K562 (cell line): ENCODE measurements at regions not wholly inside any gene's neighbourhood (a gene's known extent, or its start where the extent isn't known, plus 50 kb on each side); places are given as distances from the start of the nearest gene placed in this dataset.

Source experiments
- ATAC-seq: fragments of 200-7000 bp; cut with Tn5 transposase; 3 replicates; pipeline ENCODE4 v1.9.1; 2020; ENCODE audit warnings: moderate library complexity
- BruUV-seq: library from RNA; stranded (reverse); fragments of 400-500 nt; replicated peaks from 2 replicates; lab custom pipeline; 2021; lab: Mats Ljungman, UMichigan
- CTCF ChIA-PET: fragments of 300-600 bp; formaldehyde crosslinking; extraction: SDS; loops from one replicate; lab custom pipeline; 2021; ENCODE audit warnings: low intra/inter-chr PET ratio; lab: Yijun Ruan, JAX
- POLR2A ChIA-PET: fragments of 300-600, 350-650 bp; sonication (Branson Sonifier 250); formaldehyde crosslinking; extraction: SDS; loops from one replicate; lab custom pipeline; 2021; ENCODE audit warnings: antibody characterized with exemption, inconsistent platforms; lab: Yijun Ruan, JAX
- DNase-seq, 4 experiments: peaks; one replicate each; pipeline versions ENCODE4 v3.0.0 to v3.0.0-alpha.2; 2011 to 2018; ENCODE audit warnings: low spot score in 3 of 4, mixed read lengths in 3 of 4; ENCODE audit errors: extremely low read depth in 1 of 4
- FAIRE-seq: peaks from 2 replicates; lab custom pipeline; 2011; peaks lifted over from hg19 to GRCh38; lab: Jason Lieb, UNC
- H2AFZ ChIP-seq: 2 replicates; pipeline ENCODE4 v1.6.0; 2011; ENCODE audit warnings: low read depth, low read length, control low read depth, inconsistent platforms
- H3K27ac ChIP-seq: fragments of 200-600 bp; 3 replicates; pipeline ENCODE4 v1.8.0; 2011; ENCODE audit warnings: low read depth, mild to moderate bottlenecking, control low read depth, inconsistent platforms, low read length, moderate library complexity, mixed read lengths; ENCODE audit errors: extremely low read depth
- H3K27me3 ChIP-seq, 2 experiments: fragments of 300-600 bp in 1 of 2; 2 replicates in 1 of 2; 3 replicates in 1 of 2; pipeline versions ENCODE4 v1.6.0 to v1.8.0; 2011; ENCODE audit warnings: inconsistent platforms in 2 of 2, low read length in 2 of 2, mild to moderate bottlenecking in 1 of 2, mixed read lengths in 1 of 2, moderate library complexity in 1 of 2; ENCODE audit not compliant: control insufficient read depth in 2 of 2, insufficient read depth in 2 of 2
- H3K36me3 ChIP-seq: fragments of 300-600 bp; 3 replicates; pipeline ENCODE4 v1.8.0; 2011; ENCODE audit warnings: mild to moderate bottlenecking, low read length, inconsistent platforms; ENCODE audit not compliant: control insufficient read depth, insufficient read depth
- H3K4me1 ChIP-seq, 2 experiments: fragments of 200-600 bp in 1 of 2; replicated peaks in 1 of 2; 2 replicates in 1 of 2; 3 replicates in 1 of 2; pipeline versions ENCODE4 v1.5.1 to v1.8.0; 2011; ENCODE audit warnings: inconsistent platforms in 2 of 2, low read length in 2 of 2, mild to moderate bottlenecking in 1 of 2, mixed read lengths in 1 of 2, moderate library complexity in 1 of 2; ENCODE audit not compliant: control insufficient read depth in 2 of 2, insufficient read depth in 2 of 2
- H3K4me2 ChIP-seq: 2 replicates; pipeline ENCODE4 v1.6.1; 2011; ENCODE audit warnings: low read length, control low read depth, inconsistent platforms, mixed read lengths; ENCODE audit not compliant: insufficient read depth
- H3K4me3 ChIP-seq: fragments of 200-600 bp; sonication (generic), shearing (Covaris generic); 2 replicates; pipeline ENCODE4 v1.5.1; 2016; ENCODE audit warnings: control low read depth, inconsistent platforms
- H3K79me2 ChIP-seq: fragments of 200-600 bp; 3 replicates; pipeline ENCODE4 v1.8.0; 2011; ENCODE audit warnings: low read length, inconsistent platforms; ENCODE audit not compliant: control insufficient read depth, insufficient read depth
- H3K9ac ChIP-seq, 2 experiments: 2 replicates each; pipeline versions ENCODE4 v1.6.0 to v1.6.1; 2011; ENCODE audit warnings: low read depth in 2 of 2, low read length in 2 of 2, control low read depth in 1 of 2, inconsistent platforms in 1 of 2, mild to moderate bottlenecking in 1 of 2, mixed read lengths in 1 of 2; ENCODE audit not compliant: insufficient read depth in 1 of 2
- H3K9me1 ChIP-seq: one replicate; pipeline ENCODE4 v1.6.0; 2011; ENCODE audit warnings: inconsistent platforms, mild to moderate bottlenecking, low read length, moderate library complexity; ENCODE audit not compliant: control insufficient read depth, insufficient read depth
- H3K9me3 ChIP-seq: replicated peaks from 2 replicates; pipeline ENCODE4 v1.5.1; 2011; ENCODE audit warnings: low read depth, low read length, inconsistent platforms; ENCODE audit not compliant: control insufficient read depth, insufficient read depth
- H4K20me1 ChIP-seq: replicated peaks from 2 replicates; pipeline ENCODE4 v1.6.1; 2011; ENCODE audit warnings: low read length, inconsistent platforms, mixed read lengths; ENCODE audit not compliant: control insufficient read depth, insufficient read depth
- CBX5 ChIP-seq: IDR thresholded peaks from 2 replicates; pipeline ENCODE4 v1.6.1; 2014; ENCODE audit warnings: low read depth, borderline replicate concordance
- L3MBTL2 ChIP-seq: fragments of 450-650 bp; IDR thresholded peaks from 2 replicates; pipeline ENCODE4 v1.6.1; 2016; ENCODE audit warnings: mild to moderate bottlenecking, moderate library complexity
- NCOR1 ChIP-seq: fragments of 450-650 bp; IDR thresholded peaks from 2 replicates; pipeline ENCODE4 v1.6.1; 2016; ENCODE audit warnings: mild to moderate bottlenecking, moderate library complexity
- SAFB2 ChIP-seq: fragments of 200-400 bp; formaldehyde crosslinking; IDR thresholded peaks from 2 replicates; pipeline ENCODE4 v1.6.1; 2018; ENCODE audit warnings: borderline replicate concordance, low read length, low read depth, moderate library complexity; ENCODE audit not compliant: severe bottlenecking
- ZBTB33 ChIP-seq: sonication (generic); formaldehyde crosslinking; IDR thresholded peaks from 2 replicates; pipeline ENCODE4 v1.8.1; 2023; ENCODE audit warnings: mild to moderate bottlenecking, missing genetic modification reagents
- ZBTB9 ChIP-seq: fragments of 450-650 bp; formaldehyde crosslinking; IDR thresholded peaks from 2 replicates; pipeline ENCODE4 v1.4.0; 2020; ENCODE audit warnings: mild to moderate bottlenecking, moderate library complexity
- ZNF224 ChIP-seq: sonication (generic); formaldehyde crosslinking; IDR thresholded peaks from 2 replicates; pipeline ENCODE4 v1.8.0; 2022; ENCODE audit warnings: mild to moderate bottlenecking, missing genetic modification reagents
- ZNF79 ChIP-seq: fragments of 250-450 bp; sonication (Bioruptor Pico); IDR thresholded peaks from 2 replicates; pipeline ENCODE4 v1.4.0; 2020; ENCODE audit warnings: low read depth, mild to moderate bottlenecking, moderate library complexity
- WGBS: fragments of 100-300 bp; shearing (Covaris generic); methylation state at CpG from one replicate; pipeline ENCODE4 v1.1.6; 2016; ENCODE audit warnings: low coverage, mixed read lengths; ENCODE audit not compliant: insufficient coverage; ENCODE audit errors: missing lambda C conversion rate; 5-methylcytosine and 5-hydroxymethylcytosine counted together
- in situ Hi-C: fragments of 300-500 bp; cut with MboI; formaldehyde crosslinking; loops from 4 replicates; pipeline ENCODE4 v1.15.0; 2018; ENCODE audit warnings: inconsistent platforms, mixed read lengths
- intact Hi-C: fragments of 100-400 bp; cut with micrococcal nuclease; formaldehyde crosslinking; loops from 2 replicates; pipeline ENCODE4 v1.14.2; 2022

GRCh38 chr7:81884817-81885216 is 115.0 kb upstream of the HGF start:
- in situ Hi-C loops, result no loop called here
- WGBS, result 3% methylated on average over 3 of the region's 3 CpGs
- POLR2A ChIA-PET, result no interaction called here
- H3K27ac ChIP-seq, result no peak overlapping the region
- H3K79me2 ChIP-seq, result no peaks in the 10 kb centered on the region
- no peak overlapping the region for H3K4me2 ChIP-seq
- CTCF ChIA-PET, result no interaction called here
- intact Hi-C loops, result no loop called here
- no peak overlapping the region for H3K4me3 ChIP-seq
- no peak overlapping the region for H2AFZ ChIP-seq
- no peaks in the 10 kb centered on the region for H4K20me1 ChIP-seq
- H3K36me3 ChIP-seq, result no peaks in the 10 kb centered on the region
- no peak overlapping the region for H3K9ac ChIP-seq
- no peaks in the 10 kb centered on the region for H3K4me1 ChIP-seq
- FAIRE-seq (no peak), ATAC-seq (no peak)
- no peak for TF ChIP-seq L3MBTL2
- no peak for TF ChIP-seq NCOR1
- no peak for TF ChIP-seq SAFB2
- no peak for TF ChIP-seq ZBTB9 (CRISPR knock-in tag)
- TF ChIP-seq ZNF224, result no peak
- TF ChIP-seq ZNF79 (CRISPR knock-in tag), result no peak
- TF ChIP-seq ZBTB33 (CRISPR knock-in tag), result no peak
- no peak for TF ChIP-seq CBX5
- TF ChIP-seq, all 486 proteins: peak for 0
- BruUV-seq, result no TSS peak
- DNase-seq, result no peak
- H3K27me3 ChIP-seq, result no peaks in the 10 kb centered on the region
- H3K9me1 ChIP-seq, result no peaks in the 10 kb centered on the region
- peaks cover 2% of the 10 kb centered on the region for H3K9me3 ChIP-seq
